H9 (cell line): ENCODE measurements at regions not wholly inside any gene's neighbourhood (a gene's known extent, or its start where the extent isn't known, plus 50 kb on each side); places are given as distances from the start of the nearest gene placed in this dataset.

Experiments used
- DNase-seq: peaks from one replicate; pipeline ENCODE4 v3.0.0-alpha.2; 2017
- H2AFZ ChIP-seq: one replicate; pipeline ENCODE4 v1.6.1; 2013; ENCODE audit warnings: mild to moderate bottlenecking, low read length, control low read depth, moderate library complexity
- H2AK5ac ChIP-seq: 2 replicates; pipeline ENCODE4 v1.6.1; 2013; ENCODE audit warnings: low read length, control low read depth, mixed read lengths; ENCODE audit not compliant: insufficient read length
- H2BK120ac ChIP-seq: one replicate; pipeline ENCODE4 v1.6.1; 2013; ENCODE audit warnings: low read depth, mild to moderate bottlenecking, low read length, control low read depth, inconsistent platforms; ENCODE audit not compliant: poor library complexity, severe bottlenecking
- H2BK12ac ChIP-seq: 2 replicates; pipeline ENCODE4 v1.6.1; 2013; ENCODE audit warnings: low read length, control low read depth, mixed read lengths, low read depth; ENCODE audit not compliant: insufficient read length
- H2BK15ac ChIP-seq: 2 replicates; pipeline ENCODE4 v1.6.1; 2013; ENCODE audit warnings: low read depth, low read length, control low read depth
- H2BK20ac ChIP-seq: one replicate; pipeline ENCODE4 v1.6.1; 2013; ENCODE audit warnings: low read depth, mild to moderate bottlenecking, low read length, control low read depth, inconsistent platforms; ENCODE audit not compliant: poor library complexity, severe bottlenecking
- H2BK5ac ChIP-seq: 2 replicates; pipeline ENCODE4 v1.6.1; 2013; ENCODE audit warnings: low read length, control low read depth, mixed read lengths; ENCODE audit not compliant: insufficient read length
- H3K14ac ChIP-seq: 2 replicates; pipeline ENCODE4 v1.6.1; 2013; ENCODE audit warnings: low read length, control low read depth; ENCODE audit not compliant: insufficient read depth
- H3K18ac ChIP-seq: 2 replicates; pipeline ENCODE4 v1.6.1; 2013; ENCODE audit warnings: low read depth, mild to moderate bottlenecking, mixed read lengths, low read length, control low read depth; ENCODE audit not compliant: insufficient read length
- H3K23ac ChIP-seq: 2 replicates; pipeline ENCODE4 v1.6.1; 2013; ENCODE audit warnings: low read length, control low read depth, mixed read lengths, low read depth; ENCODE audit not compliant: insufficient read length
- H3K23me2 ChIP-seq: 2 replicates; pipeline ENCODE4 v1.6.1; 2013; ENCODE audit warnings: low read depth, mild to moderate bottlenecking, mixed read lengths, low read length, control low read depth; ENCODE audit not compliant: insufficient read length, poor library complexity, severe bottlenecking
- H3K27ac ChIP-seq: 2 replicates; pipeline ENCODE4 v1.5.1; 2013; ENCODE audit warnings: low read length, control low read depth, mixed read lengths, low read depth; ENCODE audit not compliant: insufficient read length
- H3K27me3 ChIP-seq: 2 replicates; pipeline ENCODE4 v1.6.1; 2013; ENCODE audit warnings: low read length, control low read depth, inconsistent platforms; ENCODE audit not compliant: insufficient read depth
- H3K4ac ChIP-seq: 2 replicates; pipeline ENCODE4 v1.6.1; 2013; ENCODE audit warnings: low read depth, mild to moderate bottlenecking, control low read depth, inconsistent platforms, low read length, moderate library complexity
- H3K4me1 ChIP-seq: 2 replicates; pipeline ENCODE4 v1.6.1; 2013; ENCODE audit warnings: low read length, control low read depth, inconsistent platforms; ENCODE audit not compliant: insufficient read depth
- H3K4me2 ChIP-seq: 2 replicates; pipeline ENCODE4 v1.6.1; 2013; ENCODE audit warnings: low read length, control low read depth, mixed read lengths; ENCODE audit not compliant: insufficient read length, insufficient read depth
- H3K56ac ChIP-seq: 2 replicates; pipeline ENCODE4 v1.6.1; 2013; ENCODE audit warnings: low read depth, mild to moderate bottlenecking, mixed read lengths, low read length, control low read depth; ENCODE audit not compliant: insufficient read length
- H3K79me1 ChIP-seq: 2 replicates; pipeline ENCODE4 v1.6.1; 2013; ENCODE audit warnings: low read depth, mild to moderate bottlenecking, moderate library complexity, low read length, control low read depth, inconsistent platforms; ENCODE audit not compliant: insufficient read depth, poor library complexity, severe bottlenecking
- H3K79me2 ChIP-seq: 2 replicates; pipeline ENCODE4 v1.6.1; 2013; ENCODE audit warnings: low read length, control low read depth, inconsistent platforms; ENCODE audit not compliant: insufficient read depth
- H3K9ac ChIP-seq: 2 replicates; pipeline ENCODE4 v1.6.1; 2013; ENCODE audit warnings: low read length, control low read depth, mixed read lengths; ENCODE audit not compliant: insufficient read length; ENCODE audit errors: extremely low read depth
- H3K9me3 ChIP-seq: one replicate; pipeline ENCODE4 v1.6.1; 2013; ENCODE audit warnings: low read depth, low read length, inconsistent platforms; ENCODE audit not compliant: control insufficient read depth
- H3T11ph ChIP-seq: one replicate; pipeline ENCODE4 v1.6.1; 2013; ENCODE audit warnings: mild to moderate bottlenecking, low read length, control low read depth, inconsistent platforms
- H4K20me1 ChIP-seq: one replicate; pipeline ENCODE4 v1.6.1; 2013; ENCODE audit not compliant: control insufficient read depth, insufficient read length, insufficient read depth
- H4K5ac ChIP-seq: 2 replicates; pipeline ENCODE4 v1.6.1; 2013; ENCODE audit warnings: low read depth, mild to moderate bottlenecking, mixed read lengths, low read length, control low read depth; ENCODE audit not compliant: insufficient read length
- H4K8ac ChIP-seq: replicated peaks from 2 replicates; pipeline ENCODE4 v1.6.1; 2013; ENCODE audit warnings: low read length, control low read depth, mixed read lengths, low read depth; ENCODE audit not compliant: insufficient read length
- H4K91ac ChIP-seq: 2 replicates; pipeline ENCODE4 v1.6.1; 2013; ENCODE audit warnings: low read depth, mild to moderate bottlenecking, moderate library complexity, mixed read lengths, low read length, control low read depth; ENCODE audit not compliant: insufficient read length
- H3K27ac Mint-ChIP-seq, 3 experiments: 2 replicates in 2 of 3; 3 replicates in 1 of 3; pipeline ENCODE4 v1.8.0; 2020 to 2021; ENCODE audit warnings: mixed read lengths in 3 of 3, mild to moderate bottlenecking in 1 of 3, moderate library complexity in 1 of 3
- H3K27me3 Mint-ChIP-seq: 2 replicates; pipeline ENCODE4 v1.8.0; 2021; ENCODE audit warnings: low read depth, mild to moderate bottlenecking, moderate library complexity, mixed read lengths
- H3K36me3 Mint-ChIP-seq, 3 experiments: 2 replicates in 2 of 3; 3 replicates in 1 of 3; pipeline ENCODE4 v1.8.0; 2020 to 2021; ENCODE audit warnings: low read depth in 3 of 3, mixed read lengths in 3 of 3; ENCODE audit not compliant: insufficient read depth in 1 of 3
- H3K4me1 Mint-ChIP-seq, 2 experiments: 2 replicates each; pipeline ENCODE4 v1.8.0; 2020; ENCODE audit warnings: mixed read lengths in 2 of 2
- H3K4me3 Mint-ChIP-seq, 2 experiments: 2 replicates in 1 of 2; 3 replicates in 1 of 2; pipeline ENCODE4 v1.8.0; 2020 to 2021; ENCODE audit warnings: mild to moderate bottlenecking in 2 of 2, mixed read lengths in 2 of 2, moderate library complexity in 1 of 2
- H3K9me3 Mint-ChIP-seq, 2 experiments: 2 replicates in 1 of 2; 3 replicates in 1 of 2; pipeline ENCODE4 v1.8.0; 2020; ENCODE audit warnings: mild to moderate bottlenecking in 2 of 2, mixed read lengths in 2 of 2, moderate library complexity in 1 of 2
- CTCF ChIP-seq: fragments of 200-600 bp; sonication (generic); conservative IDR thresholded peaks from 3 replicates; pipeline ENCODE4 v1.8.0; 2021; ENCODE audit warnings: antibody characterized with exemption, mild to moderate bottlenecking
- WGBS: extraction: QIAGEN DNeasy Blood & Tissue Kit; methylation state at CpG from one replicate; pipeline ENCODE4 v1.1.7; 2013; ENCODE audit warnings: missing lambda C conversion rate, low lambda C conversion rate, mixed read lengths; ENCODE audit not compliant: insufficient read length; ENCODE audit errors: extremely low coverage; 5-methylcytosine and 5-hydroxymethylcytosine counted together

- no peak overlapping the region for H2BK5ac ChIP-seq
- H3T11ph ChIP-seq = no peak overlapping the region
- H3K4ac ChIP-seq = no peak overlapping the region
- H3K23ac ChIP-seq = no peak overlapping the region
- no peak for DNase-seq
- no peak overlapping the region for H3K27ac ChIP-seq
- Mint-ChIP-seq H3K27me3 (peaks cover 10% of the 10 kb centered on the region), H3K4me3 (no peak overlapping the region), H3K27ac (peak overlapping the region in 1 of 3 experiments; percentile 5; a peak in 1 of 7 replicates), H3K4me1 (no peaks in the 10 kb centered on the region), H3K9me3 (peaks cover 0 to 2% of the 10 kb centered on the region in 2 experiments; a peak in 1 of 5 replicates), H3K36me3 (no peaks in the 10 kb centered on the region; a peak in 1 of 7 replicates)
- no peak overlapping the region for H3K4me2 ChIP-seq
- no peak overlapping the region for H2BK15ac ChIP-seq
- TF ChIP-seq CTCF = no peak
- H2BK12ac ChIP-seq = no peak overlapping the region
- H4K5ac ChIP-seq = no peak overlapping the region
- H3K23me2 ChIP-seq = no peaks in the 10 kb centered on the region
- H2BK20ac ChIP-seq = no peak overlapping the region
- no peak overlapping the region for H4K91ac ChIP-seq
- no CpG with 5 or more reads among the region's 11 CpGs for WGBS
- no peak overlapping the region for H3K56ac ChIP-seq
- no peak overlapping the region for H3K9ac ChIP-seq
- no peak overlapping the region for H4K8ac ChIP-seq
- H2AFZ ChIP-seq = no peak overlapping the region
- H3K79me1 ChIP-seq = no peaks in the 10 kb centered on the region
- H2BK120ac ChIP-seq = no peak overlapping the region
- no peaks in the 10 kb centered on the region for H3K27me3 ChIP-seq
- H2AK5ac ChIP-seq = no peak overlapping the region
- no peaks in the 10 kb centered on the region for H4K20me1 ChIP-seq
- H3K4me1 ChIP-seq = no peaks in the 10 kb centered on the region
- H3K14ac ChIP-seq = no peak overlapping the region; the same call in 1 of the 2 replicates
- H3K9me3 ChIP-seq = no peaks in the 10 kb centered on the region
- H3K79me2 ChIP-seq = no peaks in the 10 kb centered on the region
- H3K18ac ChIP-seq = no peak overlapping the region
Measured at GRCh38 chr2:238597638-238598528, 171.2 kb downstream of the ASB1 start.
